Activated CD8-positive, alpha-beta memory T cell treated with anti-CD3 and anti-CD28 coated beads, Interleukin-2, amount 50 U/mL, for 1 hour (primary cell): ENCODE measurements at regions not wholly inside any gene's neighbourhood (a gene's known extent, or its start where the extent isn't known, plus 50 kb on each side); places are given as distances from the start of the nearest gene placed in this dataset.

Source experiments
- DNase-seq: peaks from one replicate; pipeline ENCODE4 v3.0.0-alpha.2; 2020; ENCODE audit errors: extremely low read depth

GRCh38 chr1:59123081-59123681, 173.7 kb upstream of the FGGY start:
- no peak for DNase-seq

- DNase-seq = no peak
Measured at GRCh38 chr1:59124166-59124565, 172.7 kb upstream of the FGGY start.

- DNase-seq = no peak
Measured at GRCh38 chr1:59125154-59125553, 171.7 kb upstream of the FGGY start.

- no peak for DNase-seq
Measured at GRCh38 chr1:59125676-59126320, 171.1 kb upstream of the FGGY start.

GRCh38 chr1:59126366-59126765, 170.5 kb upstream of the FGGY start:
- no peak for DNase-seq

- DNase-seq = no peak
Measured at GRCh38 chr1:59128239-59128736, 168.6 kb upstream of the FGGY start.

- no peak for DNase-seq
Measured at GRCh38 chr1:59128784-59129227, 168.1 kb upstream of the FGGY start.

GRCh38 chr1:59132295-59132694, 164.6 kb upstream of the FGGY start:
- DNase-seq = no peak

- no peak for DNase-seq
Measured at GRCh38 chr1:59133997-59134396, 162.9 kb upstream of the FGGY start.

GRCh38 chr1:59135761-59136255, 161.1 kb upstream of the FGGY start:
- no peak for DNase-seq

- no peak for DNase-seq
Measured at GRCh38 chr1:59136541-59137275, 160.2 kb upstream of the FGGY start.

- DNase-seq = no peak
Measured at GRCh38 chr1:59137276-59137615, 159.6 kb upstream of the FGGY start.

- DNase-seq = no peak
Measured at GRCh38 chr1:59137968-59138367, 158.9 kb upstream of the FGGY start.

- DNase-seq = no peak
Measured at GRCh38 chr1:59138402-59138801, 158.5 kb upstream of the FGGY start.

GRCh38 chr1:59139396-59139795, 157.5 kb upstream of the FGGY start:
- DNase-seq = no peak

- DNase-seq = no peak
Measured at GRCh38 chr1:59141267-59141863, 155.5 kb upstream of the FGGY start.

- DNase-seq = no peak
Measured at GRCh38 chr1:59142311-59143132, 154.4 kb upstream of the FGGY start.

- no peak for DNase-seq
Measured at GRCh38 chr1:59143133-59143487, 153.8 kb upstream of the FGGY start.

- no peak for DNase-seq
Measured at GRCh38 chr1:59143811-59144210, 153.1 kb upstream of the FGGY start.

- DNase-seq = no peak
Measured at GRCh38 chr1:59144959-59145358, 151.9 kb upstream of the FGGY start.

GRCh38 chr1:59146056-59146455, 150.8 kb upstream of the FGGY start:
- DNase-seq = no peak
